H1 (cell line): ENCODE measurements at regions not wholly inside any gene's neighbourhood (a gene's known extent, or its start where the extent isn't known, plus 50 kb on each side); places are given as distances from the start of the nearest gene placed in this dataset.

Source experiments
- CHD7 ChIP-seq: fragments of 300-600 bp; sonication (generic); IDR thresholded peaks from 2 replicates; pipeline ENCODE4 v1.7.1; 2012; ENCODE audit warnings: low read length, moderate library complexity, mild to moderate bottlenecking, inconsistent platforms; ENCODE audit not compliant: insufficient replicate concordance
- CREB1 ChIP-seq: IDR thresholded peaks from 2 replicates; pipeline ENCODE4 v1.6.1; 2012; ENCODE audit warnings: inconsistent platforms

GRCh38 chr16:5925850-5926249 lies 828.3 kb upstream of the EEF2KMT start (continued):
- TF ChIP-seq CHD7 (no peak), CREB1 (no peak)
